ENCODE measurements at regions not wholly inside any gene's neighbourhood (a gene's known extent, or its start where the extent isn't known, plus 50 kb on each side); places are given as distances from the start of the nearest gene placed in this dataset.

- in situ Hi-C loops (cut with MboI; ENCODE audit: low pct_unique_long_range_greater_than_20kb, low sequenced_read_pairs), result no loop called here
- DNase-seq, result no peak
These were observed 90.1 kb upstream of the SLC12A2 start for GRCh38 chr5:127993476-127993875.

GRCh38 chr5:127994087-127994660 lies 89.4 kb upstream of the SLC12A2 start:
- in situ Hi-C loops (cut with MboI; ENCODE audit: low pct_unique_long_range_greater_than_20kb, low sequenced_read_pairs), result no loop called here
- DNase-seq, result no peak

- no peak for DNase-seq
- in situ Hi-C loops (cut with MboI; ENCODE audit: low pct_unique_long_range_greater_than_20kb, low sequenced_read_pairs), result no loop called here
These were observed 88.0 kb upstream of the SLC12A2 start for GRCh38 chr5:127995556-127995955.

- in situ Hi-C loops (cut with MboI; ENCODE audit: low pct_unique_long_range_greater_than_20kb, low sequenced_read_pairs), result no loop called here
- DNase-seq, result no peak
These were observed 86.3 kb upstream of the SLC12A2 start for GRCh38 chr5:127997201-127997704.

GRCh38 chr5:127998950-127999615 lies 84.5 kb upstream of the SLC12A2 start:
- in situ Hi-C loops (cut with MboI; ENCODE audit: low pct_unique_long_range_greater_than_20kb, low sequenced_read_pairs), result no loop called here
- no peak for DNase-seq

- in situ Hi-C loops (cut with MboI; ENCODE audit: low pct_unique_long_range_greater_than_20kb, low sequenced_read_pairs), result no loop called here
- no peak for DNase-seq
These were observed 83.7 kb upstream of the SLC12A2 start for GRCh38 chr5:127999909-128000308.

GRCh38 chr5:128002425-128002824 lies 81.1 kb upstream of the SLC12A2 start:
- no peak for DNase-seq
- in situ Hi-C loops (cut with MboI; ENCODE audit: low pct_unique_long_range_greater_than_20kb, low sequenced_read_pairs), result no loop called here

- in situ Hi-C loops (cut with MboI; ENCODE audit: low pct_unique_long_range_greater_than_20kb, low sequenced_read_pairs), result no loop called here
- DNase-seq, result no peak
These were observed 75.6 kb upstream of the SLC12A2 start for GRCh38 chr5:128007939-128008338.

- in situ Hi-C loops (cut with MboI; ENCODE audit: low pct_unique_long_range_greater_than_20kb, low sequenced_read_pairs), result no loop called here
- no peak for DNase-seq
These were observed 74.2 kb upstream of the SLC12A2 start for GRCh38 chr5:128009403-128009802.

GRCh38 chr5:128011339-128011738 lies 72.2 kb upstream of the SLC12A2 start:
- no peak for DNase-seq
- in situ Hi-C loops (cut with MboI; ENCODE audit: low pct_unique_long_range_greater_than_20kb, low sequenced_read_pairs), result no loop called here

- in situ Hi-C loops (cut with MboI; ENCODE audit: low pct_unique_long_range_greater_than_20kb, low sequenced_read_pairs), result no loop called here
- DNase-seq, result no peak
These were observed 69.0 kb upstream of the SLC12A2 start for GRCh38 chr5:128014578-128014977.

GRCh38 chr5:128015478-128015877 lies 68.1 kb upstream of the SLC12A2 start:
- no peak for DNase-seq
- in situ Hi-C loops (cut with MboI; ENCODE audit: low pct_unique_long_range_greater_than_20kb, low sequenced_read_pairs), result no loop called here

- peak; percentile 9 for DNase-seq
- in situ Hi-C loops (cut with MboI; ENCODE audit: low pct_unique_long_range_greater_than_20kb, low sequenced_read_pairs), result no loop called here
These were observed 67.6 kb upstream of the SLC12A2 start for GRCh38 chr5:128015978-128016377.

- no peak for DNase-seq
- in situ Hi-C loops (cut with MboI; ENCODE audit: low pct_unique_long_range_greater_than_20kb, low sequenced_read_pairs), result no loop called here
These were observed 64.2 kb upstream of the SLC12A2 start for GRCh38 chr5:128019391-128019790.

GRCh38 chr5:128020012-128020411 lies 63.6 kb upstream of the SLC12A2 start:
- DNase-seq, result no peak
- in situ Hi-C loops (cut with MboI; ENCODE audit: low pct_unique_long_range_greater_than_20kb, low sequenced_read_pairs), result no loop called here

- DNase-seq, result no peak
- in situ Hi-C loops (cut with MboI; ENCODE audit: low pct_unique_long_range_greater_than_20kb, low sequenced_read_pairs), result no loop called here
These were observed 62.2 kb upstream of the SLC12A2 start for GRCh38 chr5:128021411-128021810.

Data from KBM-7 (cell line).